ENCODE measurements at regions not wholly inside any gene's neighbourhood (a gene's known extent, or its start where the extent isn't known, plus 50 kb on each side); places are given as distances from the start of the nearest gene placed in this dataset.

DNA sequence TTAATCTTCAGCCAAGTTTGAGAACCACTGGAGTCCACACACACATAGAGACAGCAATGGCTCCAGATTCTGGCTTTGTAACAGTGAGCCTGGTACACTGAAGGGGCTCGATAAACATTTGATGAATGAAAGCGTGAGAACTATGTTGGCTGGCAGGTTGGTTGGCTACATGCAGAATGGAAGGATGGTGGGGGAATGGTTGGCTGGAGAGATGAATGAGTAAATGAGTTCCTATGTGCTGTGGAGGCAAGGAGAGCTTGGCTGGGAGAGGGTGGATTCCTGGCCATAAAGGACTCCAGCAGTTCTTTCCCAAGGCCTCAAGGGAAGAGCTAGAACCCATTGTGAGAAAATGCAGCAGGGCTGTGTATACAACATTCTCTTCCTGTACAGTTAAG is 168.0 kb upstream of the NECTIN1 start:
- H3K27ac Mint-ChIP-seq: no peak overlapping the region
- no peak overlapping the region for H3K4me3 Mint-ChIP-seq
- H3K36me3 Mint-ChIP-seq (ENCODE audit: low read depth): no peaks in the 10 kb centered on the region
- H3K4me1 Mint-ChIP-seq (ENCODE audit: low read depth): no peaks in the 10 kb centered on the region
- peaks cover 8% of the 10 kb centered on the region for H3K27me3 Mint-ChIP-seq
- H3K9me3 Mint-ChIP-seq: no peaks in the 10 kb centered on the region
- DNase-seq: no peak

GRCh38 chr11:119896387-119897045 is 167.5 kb upstream of the NECTIN1 start:
- Mint-ChIP-seq H3K4me1 (ENCODE audit: low read depth) (no peaks in the 10 kb centered on the region), H3K9me3 (no peaks in the 10 kb centered on the region), H3K27ac (no peak overlapping the region), H3K36me3 (ENCODE audit: low read depth) (no peaks in the 10 kb centered on the region), H3K27me3 (peaks cover 11% of the 10 kb centered on the region), H3K4me3 (no peak overlapping the region)
- DNase-seq: no peak

DNA sequence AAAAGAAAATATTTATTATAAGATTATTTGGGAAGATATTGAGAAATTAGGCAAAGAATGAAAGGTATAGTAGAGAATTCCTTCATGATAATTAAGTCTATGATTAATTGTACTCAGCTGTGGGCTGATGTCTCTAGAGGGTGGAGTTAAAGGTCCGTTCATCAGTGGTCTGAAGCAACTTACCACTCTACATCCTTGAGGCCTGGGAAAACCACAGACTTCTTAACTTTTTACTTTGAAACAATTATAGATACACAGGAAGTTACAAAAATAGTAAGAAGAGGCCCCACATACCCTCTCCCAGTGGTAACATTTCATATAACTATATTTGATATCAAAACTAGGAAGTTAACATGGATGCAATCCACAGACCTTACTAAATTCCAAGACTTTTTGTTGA is 167.0 kb upstream of the NECTIN1 start:
- no peaks in the 10 kb centered on the region for H3K4me1 Mint-ChIP-seq (ENCODE audit: low read depth)
- peaks cover 11% of the 10 kb centered on the region for H3K27me3 Mint-ChIP-seq
- H3K4me3 Mint-ChIP-seq: no peak overlapping the region

GRCh38 chr11:119894916-119895315 is 165.9 kb upstream of the NECTIN1 start:
- Mint-ChIP-seq H3K27ac (no peak overlapping the region), H3K9me3 (no peaks in the 10 kb centered on the region), H3K36me3 (ENCODE audit: low read depth) (no peaks in the 10 kb centered on the region), H3K27me3 (peaks cover 11% of the 10 kb centered on the region), H3K4me3 (no peak overlapping the region), H3K4me1 (ENCODE audit: low read depth) (no peaks in the 10 kb centered on the region)
- DNase-seq: no peak

More for the DNA sequence above, 167.0 kb upstream of the NECTIN1 start:
- no peak for DNase-seq
- Mint-ChIP-seq H3K9me3 (no peaks in the 10 kb centered on the region), H3K36me3 (ENCODE audit: low read depth) (no peaks in the 10 kb centered on the region), H3K27ac (no peak overlapping the region)

- Mint-ChIP-seq H3K9me3 (no peaks in the 10 kb centered on the region), H3K27me3 (peaks cover 33% of the 10 kb centered on the region), H3K36me3 (ENCODE audit: low read depth) (no peaks in the 10 kb centered on the region), H3K4me1 (ENCODE audit: low read depth) (no peaks in the 10 kb centered on the region), H3K4me3 (no peak overlapping the region), H3K27ac (no peak overlapping the region)
- DNase-seq: no peak
These were observed 163.4 kb upstream of the NECTIN1 start for GRCh38 chr11:119892311-119892808.

DNA sequence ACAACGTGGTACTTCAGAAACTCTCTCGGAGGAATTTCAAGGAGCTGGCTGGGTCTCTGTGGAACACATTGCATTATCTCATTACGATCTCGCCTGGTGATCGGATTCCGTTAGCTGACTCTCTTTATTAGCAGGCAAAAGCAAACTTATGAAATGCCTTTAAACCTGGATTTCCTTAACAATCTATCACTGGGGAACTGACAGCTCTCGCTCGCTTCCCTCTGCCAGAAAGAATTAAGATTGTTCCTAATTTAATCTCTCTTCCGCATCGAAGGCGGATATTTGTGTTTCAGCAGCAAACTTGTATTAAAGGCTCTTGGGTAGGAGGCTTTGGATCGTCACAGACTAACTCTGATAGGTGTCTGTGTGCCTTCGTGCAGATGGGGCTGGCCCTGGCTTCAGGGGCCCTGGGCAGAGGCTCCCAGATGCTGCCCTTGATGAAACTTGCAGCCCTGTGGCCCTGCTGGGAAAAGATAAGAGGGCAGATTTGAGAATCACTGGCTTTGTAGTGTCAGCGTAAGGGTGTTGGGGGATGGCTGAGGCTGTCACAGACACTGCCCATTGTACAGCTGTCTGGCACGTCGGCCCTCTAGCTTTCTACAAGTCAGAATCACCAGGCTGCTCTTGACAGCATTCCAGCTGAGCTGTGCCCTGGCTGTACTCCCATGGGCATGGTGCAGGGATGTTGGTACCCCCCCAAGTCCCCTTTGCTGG is 162.2 kb upstream of the NECTIN1 start:
- Mint-ChIP-seq H3K27me3 (peaks cover 38% of the 10 kb centered on the region), H3K4me1 (ENCODE audit: low read depth) (no peaks in the 10 kb centered on the region), H3K9me3 (no peaks in the 10 kb centered on the region), H3K4me3 (no peak overlapping the region), H3K36me3 (ENCODE audit: low read depth) (no peaks in the 10 kb centered on the region), H3K27ac (no peak overlapping the region)
- DNase-seq: no peak

DNA sequence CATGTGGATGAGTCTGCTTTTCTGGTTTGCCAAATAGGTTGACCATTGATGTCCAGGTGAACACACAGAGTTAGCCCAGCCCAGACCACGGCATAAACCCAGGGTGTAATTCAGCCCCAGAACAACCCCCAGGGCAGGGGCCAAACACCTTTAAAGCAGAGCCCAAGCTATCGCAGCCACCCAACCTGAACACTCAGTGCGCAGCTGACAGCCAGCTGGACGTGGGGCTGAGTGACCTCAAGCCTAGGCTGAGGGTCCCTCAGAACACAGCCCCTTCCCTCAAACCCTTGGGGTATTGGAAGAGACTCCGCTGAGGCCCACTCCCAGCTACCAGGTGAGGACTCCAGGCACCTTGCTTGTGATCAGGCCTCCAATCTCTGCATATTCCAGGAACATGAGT is 161.5 kb upstream of the NECTIN1 start:
- Mint-ChIP-seq H3K27ac (no peak overlapping the region), H3K4me1 (ENCODE audit: low read depth) (no peaks in the 10 kb centered on the region), H3K4me3 (no peak overlapping the region), H3K27me3 (peaks cover 38% of the 10 kb centered on the region), H3K9me3 (no peaks in the 10 kb centered on the region), H3K36me3 (ENCODE audit: low read depth) (no peaks in the 10 kb centered on the region)
- DNase-seq: no peak

GRCh38 chr11:119889728-119890280 is 160.8 kb upstream of the NECTIN1 start:
- H3K27ac Mint-ChIP-seq: no peak overlapping the region
- H3K4me1 Mint-ChIP-seq (ENCODE audit: low read depth): no peaks in the 10 kb centered on the region
- no peak overlapping the region for H3K4me3 Mint-ChIP-seq
- no peaks in the 10 kb centered on the region for H3K9me3 Mint-ChIP-seq
- H3K36me3 Mint-ChIP-seq (ENCODE audit: low read depth): no peaks in the 10 kb centered on the region
- no peak for DNase-seq
- H3K27me3 Mint-ChIP-seq: peaks cover 38% of the 10 kb centered on the region

- H3K27me3 Mint-ChIP-seq: peaks cover 40% of the 10 kb centered on the region
- no peaks in the 10 kb centered on the region for H3K36me3 Mint-ChIP-seq (ENCODE audit: low read depth)
- no peak overlapping the region for H3K27ac Mint-ChIP-seq
- H3K4me1 Mint-ChIP-seq (ENCODE audit: low read depth): no peaks in the 10 kb centered on the region
- H3K9me3 Mint-ChIP-seq: no peaks in the 10 kb centered on the region
- H3K4me3 Mint-ChIP-seq: no peak overlapping the region
- DNase-seq: no peak
These were observed 160.1 kb upstream of the NECTIN1 start for GRCh38 chr11:119889111-119889510.

DNA sequence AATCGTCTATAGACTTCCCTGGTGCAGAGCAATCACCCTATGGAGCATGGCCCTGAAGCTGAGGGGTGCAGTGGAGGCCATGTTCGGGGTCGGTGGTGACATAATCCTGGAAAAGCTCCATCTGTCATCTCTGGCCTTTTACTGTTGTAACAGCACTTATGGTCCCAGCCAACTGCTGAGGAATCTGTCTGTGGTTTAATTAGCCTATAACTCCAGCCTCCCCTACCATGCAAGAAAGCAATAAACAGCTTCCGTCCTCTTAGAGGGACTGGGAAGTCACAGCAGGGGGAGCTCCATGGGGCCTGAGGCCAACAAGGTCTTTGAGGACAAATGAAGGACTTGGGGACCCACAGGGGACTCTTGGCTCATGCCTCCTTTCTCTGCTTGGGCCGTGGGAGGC is 159.1 kb upstream of the NECTIN1 start:
- Mint-ChIP-seq H3K9me3 (no peaks in the 10 kb centered on the region), H3K27ac (no peak overlapping the region), H3K36me3 (ENCODE audit: low read depth) (no peaks in the 10 kb centered on the region), H3K4me1 (ENCODE audit: low read depth) (no peaks in the 10 kb centered on the region), H3K4me3 (no peak overlapping the region), H3K27me3 (peaks cover 42% of the 10 kb centered on the region)
- DNase-seq: no peak

DNA sequence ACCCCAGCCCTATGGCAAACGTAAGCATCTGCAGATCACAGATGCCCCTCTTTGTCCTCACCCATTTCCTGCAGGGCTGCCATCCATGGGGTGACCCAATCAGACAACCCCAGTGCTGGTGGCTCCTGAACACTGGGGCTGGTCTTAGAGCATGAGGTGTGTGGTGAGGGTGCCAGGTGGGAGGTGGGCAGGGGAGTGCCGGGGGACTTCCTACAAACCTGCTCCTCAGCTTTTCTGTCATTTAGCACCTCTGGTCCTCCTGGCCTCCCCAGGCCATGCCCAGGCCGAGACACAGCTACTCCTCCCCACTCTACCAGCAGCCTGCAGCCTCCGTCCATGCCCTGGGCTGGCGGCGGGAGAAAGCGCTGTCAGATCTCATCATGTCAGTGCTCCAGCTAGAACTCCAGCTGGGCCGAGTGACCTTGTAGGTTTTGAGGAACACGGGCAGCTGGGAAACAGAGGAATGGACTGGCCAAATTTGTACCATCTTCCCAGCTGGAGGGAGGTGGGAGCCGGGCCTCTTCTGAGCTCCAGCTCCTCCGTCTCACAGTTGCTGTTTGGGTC is 157.7 kb upstream of the NECTIN1 start:
- H3K27me3 Mint-ChIP-seq: peaks cover 36% of the 10 kb centered on the region
- H3K27ac Mint-ChIP-seq: no peak overlapping the region
- no peak overlapping the region for H3K4me3 Mint-ChIP-seq
- H3K9me3 Mint-ChIP-seq: no peaks in the 10 kb centered on the region
- H3K4me1 Mint-ChIP-seq (ENCODE audit: low read depth): no peaks in the 10 kb centered on the region
- no peaks in the 10 kb centered on the region for H3K36me3 Mint-ChIP-seq (ENCODE audit: low read depth)
- DNase-seq: no peak

DNA sequence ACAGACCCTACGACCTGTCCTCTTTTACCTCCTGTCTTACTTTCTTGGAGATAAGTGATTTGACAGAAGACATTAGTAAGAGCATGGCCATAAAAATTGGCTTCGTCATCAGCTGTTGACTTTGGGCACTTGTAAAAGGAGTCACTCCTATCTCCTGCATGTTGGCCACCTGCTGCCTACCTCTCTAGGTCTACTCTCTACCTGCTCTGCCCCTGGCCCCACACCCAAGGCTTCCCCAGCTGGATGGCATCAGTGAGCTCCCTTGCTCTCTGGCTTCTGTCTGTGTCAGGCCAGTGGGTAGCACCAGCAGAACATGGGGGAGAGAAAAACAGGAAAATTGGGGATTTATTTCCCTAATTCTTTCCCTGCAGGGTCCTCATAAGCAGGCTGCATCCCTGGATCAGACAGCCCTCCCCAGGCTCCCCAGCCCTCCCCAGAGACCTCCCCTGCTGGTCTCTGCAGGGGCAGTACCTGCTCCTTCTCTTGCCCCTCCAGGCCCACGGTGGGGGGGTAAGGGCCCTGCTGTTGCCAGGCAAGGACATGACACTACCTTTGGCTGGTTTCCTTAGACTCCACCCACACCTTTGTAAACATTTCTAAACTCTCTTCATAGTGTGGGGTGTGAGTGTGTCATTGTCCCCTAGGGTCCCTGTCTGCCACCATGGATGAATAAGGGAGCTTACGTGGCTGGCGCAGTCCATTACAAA is 157.0 kb upstream of the NECTIN1 start:
- Mint-ChIP-seq H3K4me1 (ENCODE audit: low read depth) (no peaks in the 10 kb centered on the region), H3K9me3 (no peaks in the 10 kb centered on the region), H3K36me3 (ENCODE audit: low read depth) (no peaks in the 10 kb centered on the region), H3K27me3 (peaks cover 35% of the 10 kb centered on the region), H3K27ac (no peak overlapping the region), H3K4me3 (no peak overlapping the region)
- DNase-seq: no peak

GRCh38 chr11:119885067-119885466 is 156.1 kb upstream of the NECTIN1 start:
- Mint-ChIP-seq H3K4me3 (no peak overlapping the region), H3K27ac (no peak overlapping the region), H3K27me3 (peaks cover 38% of the 10 kb centered on the region), H3K9me3 (no peaks in the 10 kb centered on the region), H3K36me3 (ENCODE audit: low read depth) (no peaks in the 10 kb centered on the region), H3K4me1 (ENCODE audit: low read depth) (no peaks in the 10 kb centered on the region)
- DNase-seq: no peak

DNA sequence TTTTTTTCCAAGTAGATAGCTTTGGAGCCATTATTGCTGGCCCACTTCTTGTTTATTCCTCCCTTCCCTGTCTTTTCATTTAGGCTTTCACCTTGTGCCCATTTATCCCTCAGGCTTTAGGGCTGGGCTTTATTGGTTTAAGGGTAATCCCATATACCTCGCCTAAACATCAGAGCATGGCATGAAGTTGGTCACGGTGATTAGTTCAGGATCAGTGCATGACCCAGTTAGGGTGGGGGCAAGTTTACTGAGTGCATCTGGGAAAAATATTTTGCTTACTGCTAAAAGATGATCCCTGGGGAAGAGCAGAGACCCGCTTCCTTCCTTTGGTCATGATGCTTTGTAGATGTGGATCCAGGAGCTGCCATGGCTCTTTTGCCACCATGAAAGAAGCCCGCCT is 153.3 kb upstream of the NECTIN1 start:
- DNase-seq: no peak
- no peaks in the 10 kb centered on the region for H3K4me1 Mint-ChIP-seq (ENCODE audit: low read depth)
- no peak overlapping the region for H3K4me3 Mint-ChIP-seq
- no peaks in the 10 kb centered on the region for H3K9me3 Mint-ChIP-seq
- peaks cover 21% of the 10 kb centered on the region for H3K27me3 Mint-ChIP-seq
- H3K36me3 Mint-ChIP-seq (ENCODE audit: low read depth): no peaks in the 10 kb centered on the region
- no peak overlapping the region for H3K27ac Mint-ChIP-seq

Data from activated T-cell treated with anti-CD3 and anti-CD28 coated beads, Interleukin-2, amount 50 U/mL, for 24 hours (primary cell).